SU-DHL-6 (cell line): ENCODE measurements at regions not wholly inside any gene's neighbourhood (a gene's known extent, or its start where the extent isn't known, plus 50 kb on each side); places are given as distances from the start of the nearest gene placed in this dataset.

Source experiments
- H2AFZ ChIP-seq: fragments of 200-600 bp; sonication (generic); 2 replicates; pipeline ENCODE4 v1.6.1; 2014; ENCODE audit warnings: low read depth, mild to moderate bottlenecking, moderate library complexity, mixed read lengths, antibody characterized with exemption, low read length; ENCODE audit not compliant: severe bottlenecking
- H3F3A ChIP-seq: fragments of 200-600 bp; shearing (Covaris generic); 2 replicates; pipeline ENCODE4 v1.6.0; 2016; ENCODE audit warnings: antibody characterized with exemption, mild to moderate bottlenecking; ENCODE audit not compliant: insufficient read depth
- H3K27ac ChIP-seq: fragments of 200-600 bp; sonication (generic); 2 replicates; pipeline ENCODE4 v1.5.1; 2016; ENCODE audit warnings: low read depth, mild to moderate bottlenecking, low read length, moderate library complexity, mixed read lengths
- H3K27me3 ChIP-seq: fragments of 200-600 bp; sonication (generic), shearing (Covaris generic); 2 replicates; pipeline ENCODE4 v1.6.0; 2014; ENCODE audit warnings: mild to moderate bottlenecking, low read length
- H3K36me3 ChIP-seq: fragments of 200-600 bp; sonication (generic); 2 replicates; pipeline ENCODE4 v1.6.1; 2014; ENCODE audit warnings: mild to moderate bottlenecking, low read length, mixed read lengths
- H3K4me2 ChIP-seq: fragments of 300-600, 200-600 bp; shearing (Covaris generic), sonication (generic); 2 replicates; pipeline ENCODE4 v1.6.0; 2014; ENCODE audit warnings: low read length, low read depth, mild to moderate bottlenecking; ENCODE audit not compliant: poor library complexity, severe bottlenecking
- H3K4me3 ChIP-seq: fragments of 200-600 bp; sonication (generic); 2 replicates; pipeline ENCODE4 v1.5.1; 2014; ENCODE audit warnings: antibody characterized with exemption, low read length, mild to moderate bottlenecking, mixed read lengths; ENCODE audit not compliant: insufficient read depth, poor library complexity, severe bottlenecking
- H3K79me2 ChIP-seq: fragments of 200-600 bp; sonication (generic); 2 replicates; pipeline ENCODE4 v1.6.1; 2014; ENCODE audit warnings: mild to moderate bottlenecking, low read length, moderate library complexity; ENCODE audit not compliant: insufficient read depth
- H3K9ac ChIP-seq: fragments of 200-600 bp; sonication (generic); 2 replicates; pipeline ENCODE4 v1.7.0; 2014; ENCODE audit warnings: mild to moderate bottlenecking, low read length
- H3K9me2 ChIP-seq: fragments of 200-600 bp; sonication (generic); replicated peaks from 2 replicates; pipeline ENCODE4 v1.6.1; 2014; ENCODE audit warnings: low read length; ENCODE audit not compliant: insufficient read depth
- H3K9me3 ChIP-seq: fragments of 200-600 bp; sonication (generic); 2 replicates; pipeline ENCODE4 v1.6.1; 2014; ENCODE audit warnings: low read length, mixed read lengths; ENCODE audit not compliant: insufficient read depth
- H4K20me1 ChIP-seq: fragments of 200-600 bp; sonication (generic); 2 replicates; pipeline ENCODE4 v1.6.1; 2014; ENCODE audit warnings: low read depth, mild to moderate bottlenecking, antibody characterized with exemption, low read length, moderate library complexity, mixed read lengths
- EZH2phosphoT487 ChIP-seq: fragments of 200-600 bp; sonication (generic), shearing (Covaris generic); conservative IDR thresholded peaks from 2 replicates; pipeline ENCODE4 v1.6.1; 2018; ENCODE audit warnings: mild to moderate bottlenecking, antibody characterized with exemption, low read length, moderate library complexity, mixed read lengths
- TF ChIP-seq, protein P1 (sequence below): fragments of 200-600 bp; sonication (generic); IDR thresholded peaks from one replicate; pipeline ENCODE4 v1.5.1; 2017; ENCODE audit warnings: antibody characterized with exemption, mild to moderate bottlenecking, low read length, moderate library complexity; ENCODE audit not compliant: insufficient read depth, poor library complexity, severe bottlenecking

DNA sequence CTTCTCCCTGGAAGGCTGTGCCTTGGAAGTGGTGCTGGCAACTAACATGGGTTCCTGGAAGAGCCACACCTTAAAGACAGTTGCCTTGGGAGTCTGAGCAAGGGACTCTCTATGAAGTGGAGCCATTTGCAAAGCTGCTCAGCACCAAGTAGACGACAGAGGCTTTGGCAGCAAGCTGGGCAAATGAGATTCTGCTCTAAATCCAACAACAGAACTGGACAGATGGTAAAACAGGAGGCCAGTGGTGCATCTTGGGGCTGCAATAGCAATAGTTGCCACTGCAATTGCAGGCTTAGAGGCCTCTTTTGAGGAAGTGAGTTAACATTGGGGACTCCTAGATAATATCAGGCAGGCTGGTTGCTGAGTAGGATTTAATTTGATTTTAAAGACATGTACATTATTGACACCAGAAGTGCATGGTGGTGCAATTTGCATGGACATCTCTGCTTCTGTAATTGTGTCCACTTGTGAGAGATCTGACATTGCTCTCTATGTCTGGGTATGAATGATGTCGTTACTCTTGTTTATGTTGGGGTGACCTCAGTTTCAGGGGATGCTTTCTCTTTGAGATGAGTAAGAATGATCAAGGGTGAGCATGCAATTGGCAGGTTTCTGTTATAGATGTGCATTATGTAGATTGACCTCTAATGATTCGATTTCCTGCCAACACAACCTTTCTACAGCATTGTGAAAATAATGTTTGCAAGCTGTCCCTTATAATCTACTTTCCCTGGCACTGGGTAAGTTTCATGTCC lies 568.3 kb upstream of the MEX3C start:
- H3K4me2 ChIP-seq: no peak overlapping the region
- no peak overlapping the region for H2AFZ ChIP-seq
- no peaks in the 10 kb centered on the region for H4K20me1 ChIP-seq
- no peak overlapping the region for H3K9ac ChIP-seq
- no peaks in the 10 kb centered on the region for H3K9me3 ChIP-seq
- H3K27ac ChIP-seq: no peak overlapping the region
- no peaks in the 10 kb centered on the region for H3K9me2 ChIP-seq
- no peaks in the 10 kb centered on the region for H3K79me2 ChIP-seq
- no peaks in the 10 kb centered on the region for H3K36me3 ChIP-seq
- no peak for TF ChIP-seq EZH2phosphoT487
- TF ChIP-seq, protein P1, sequence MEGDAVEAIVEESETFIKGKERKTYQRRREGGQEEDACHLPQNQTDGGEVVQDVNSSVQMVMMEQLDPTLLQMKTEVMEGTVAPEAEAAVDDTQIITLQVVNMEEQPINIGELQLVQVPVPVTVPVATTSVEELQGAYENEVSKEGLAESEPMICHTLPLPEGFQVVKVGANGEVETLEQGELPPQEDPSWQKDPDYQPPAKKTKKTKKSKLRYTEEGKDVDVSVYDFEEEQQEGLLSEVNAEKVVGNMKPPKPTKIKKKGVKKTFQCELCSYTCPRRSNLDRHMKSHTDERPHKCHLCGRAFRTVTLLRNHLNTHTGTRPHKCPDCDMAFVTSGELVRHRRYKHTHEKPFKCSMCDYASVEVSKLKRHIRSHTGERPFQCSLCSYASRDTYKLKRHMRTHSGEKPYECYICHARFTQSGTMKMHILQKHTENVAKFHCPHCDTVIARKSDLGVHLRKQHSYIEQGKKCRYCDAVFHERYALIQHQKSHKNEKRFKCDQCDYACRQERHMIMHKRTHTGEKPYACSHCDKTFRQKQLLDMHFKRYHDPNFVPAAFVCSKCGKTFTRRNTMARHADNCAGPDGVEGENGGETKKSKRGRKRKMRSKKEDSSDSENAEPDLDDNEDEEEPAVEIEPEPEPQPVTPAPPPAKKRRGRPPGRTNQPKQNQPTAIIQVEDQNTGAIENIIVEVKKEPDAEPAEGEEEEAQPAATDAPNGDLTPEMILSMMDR: no peak
- H3F3A ChIP-seq: no peaks in the 10 kb centered on the region
- no peak overlapping the region for H3K4me3 ChIP-seq
- H3K27me3 ChIP-seq: no peaks in the 10 kb centered on the region

DNA sequence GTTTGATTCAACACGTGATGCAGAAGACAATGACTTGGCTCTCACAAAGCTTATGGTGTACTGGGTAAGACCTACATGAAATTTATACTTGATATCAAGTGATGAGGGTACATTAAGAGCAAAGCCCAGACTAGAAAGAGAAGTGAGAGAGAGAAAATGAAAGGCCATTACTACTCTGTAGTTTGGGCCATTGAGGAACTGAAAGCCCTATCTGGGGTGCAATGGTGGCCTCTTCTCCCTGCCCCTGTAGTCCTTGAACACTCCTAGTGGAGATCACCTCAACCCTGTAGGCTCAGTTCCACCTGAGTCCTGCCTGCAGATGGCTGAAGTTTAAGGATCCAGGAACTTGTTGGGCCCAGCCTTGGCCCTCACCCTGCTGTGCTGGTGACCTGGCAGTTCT lies 569.8 kb upstream of the MEX3C start:
- H3K27me3 ChIP-seq: no peaks in the 10 kb centered on the region
- H3K36me3 ChIP-seq: no peaks in the 10 kb centered on the region
- no peak overlapping the region for H3K4me2 ChIP-seq
- no peak overlapping the region for H2AFZ ChIP-seq
- TF ChIP-seq, protein P1: no peak
- no peak for TF ChIP-seq EZH2phosphoT487
- H3K4me3 ChIP-seq: no peak overlapping the region
- H4K20me1 ChIP-seq: no peaks in the 10 kb centered on the region
- H3F3A ChIP-seq: no peaks in the 10 kb centered on the region
- no peaks in the 10 kb centered on the region for H3K79me2 ChIP-seq
- no peaks in the 10 kb centered on the region for H3K9me2 ChIP-seq
- no peaks in the 10 kb centered on the region for H3K9me3 ChIP-seq
- no peak overlapping the region for H3K27ac ChIP-seq
- H3K9ac ChIP-seq: no peak overlapping the region

DNA sequence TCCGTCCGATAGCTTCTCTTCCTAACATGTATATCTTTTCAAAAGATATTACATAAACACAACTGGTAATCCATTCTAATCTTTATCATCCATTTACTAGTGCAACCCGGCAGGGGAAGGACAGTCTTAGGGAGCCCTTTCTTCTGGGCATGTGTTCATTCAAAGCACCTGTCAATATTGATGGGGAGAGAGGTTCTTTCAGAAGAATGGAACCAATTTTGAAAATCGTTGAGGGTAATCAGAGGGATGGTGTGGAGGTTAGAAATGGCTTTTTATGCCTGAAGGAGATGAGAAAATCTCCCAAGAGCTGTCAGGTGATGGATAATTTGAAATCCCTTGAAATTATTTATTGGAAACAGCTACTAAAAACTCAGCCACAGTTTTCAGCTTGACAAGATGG lies 561.9 kb upstream of the DCC start:
- H3F3A ChIP-seq: no peaks in the 10 kb centered on the region
- H3K9me2 ChIP-seq: 0 out of 2 replicates have a peak, but pooled peaks cover 4% of the 10 kb centered on the region
- H3K79me2 ChIP-seq: no peaks in the 10 kb centered on the region
- no peak for TF ChIP-seq EZH2phosphoT487
- TF ChIP-seq, protein P1: no peak
- H3K4me3 ChIP-seq: no peak overlapping the region
- H3K9ac ChIP-seq: no peak overlapping the region
- H3K27me3 ChIP-seq: no peaks in the 10 kb centered on the region
- H3K27ac ChIP-seq: no peak overlapping the region
- H3K36me3 ChIP-seq: no peaks in the 10 kb centered on the region
- no peaks in the 10 kb centered on the region for H4K20me1 ChIP-seq
- H2AFZ ChIP-seq: no peak overlapping the region
- no peak overlapping the region for H3K4me2 ChIP-seq
- H3K9me3 ChIP-seq: no peaks in the 10 kb centered on the region
